ENCODE measurements at regions not wholly inside any gene's neighbourhood (a gene's known extent, or its start where the extent isn't known, plus 50 kb on each side); places are given as distances from the start of the nearest gene placed in this dataset.
"Not testable (repeated sequence)": the region's sequence is repeated elsewhere in the genome, so short reads cannot be mapped to it uniquely, and the experiment has no call there.

GRCh38 chrX:81925812-81926211 lies 723.9 kb downstream of the SH3BGRL start:
- Histone ChIP-seq H3K36me3 (replicated peaks; ENCODE audit: low read depth, low read length) (no peaks in the 10 kb centered on the region), H3K9ac (ENCODE audit: low read length) (no peak overlapping the region), H3K27me3 (ENCODE audit: low read depth, low read length) (no peaks in the 10 kb centered on the region), H2AFZ (ENCODE audit: low read depth, low read length) (no peak overlapping the region), H3K9me3 (ENCODE audit: insufficient read depth, low read length) (no peaks in the 10 kb centered on the region), H3K4me2 (ENCODE audit: low read length) (no peak overlapping the region), H3K4me3 (ENCODE audit: low read length) (no peak overlapping the region), H3K79me2 (ENCODE audit: low read length) (no peaks in the 10 kb centered on the region), H3K4me1 (ENCODE audit: low read length) (no peaks in the 10 kb centered on the region), H3K27ac (ENCODE audit: low read length) (no peak overlapping the region), H4K20me1 (ENCODE audit: insufficient read depth, low read length) (no peaks in the 10 kb centered on the region)
- TF ChIP-seq CTCF (IDR thresholded peaks at IDR 0.05; ENCODE audit: low read depth, low read length) (no peak), EZH2phosphoT487 (IDR thresholded peaks at IDR 0.05; ENCODE audit: low read depth) (no peak)

- not testable (repeated sequence) for H3K36me3 ChIP-seq (replicated peaks; ENCODE audit: low read depth, low read length); H3K4me2 ChIP-seq (ENCODE audit: low read length); H4K20me1 ChIP-seq (ENCODE audit: insufficient read depth, low read length); H3K27me3 ChIP-seq (ENCODE audit: low read depth, low read length); H3K9me3 ChIP-seq (ENCODE audit: insufficient read depth, low read length); H3K4me1 ChIP-seq (ENCODE audit: low read length); H3K79me2 ChIP-seq (ENCODE audit: low read length); H3K4me3 ChIP-seq (ENCODE audit: low read length); H2AFZ ChIP-seq (ENCODE audit: low read depth, low read length); H3K27ac ChIP-seq (ENCODE audit: low read length); H3K9ac ChIP-seq (ENCODE audit: low read length)
These were observed 744.0 kb downstream of the SH3BGRL start for GRCh38 chrX:81945911-81946310.

- Histone ChIP-seq H3K4me1 (ENCODE audit: low read length) (0 out of 2 replicates have a peak, but pooled peaks cover 6% of the 10 kb centered on the region), H3K27ac (ENCODE audit: low read length) (no peak overlapping the region), H4K20me1 (ENCODE audit: insufficient read depth, low read length) (no peaks in the 10 kb centered on the region), H3K4me2 (ENCODE audit: low read length) (no peak overlapping the region), H3K79me2 (ENCODE audit: low read length) (no peaks in the 10 kb centered on the region), H2AFZ (ENCODE audit: low read depth, low read length) (no peak overlapping the region), H3K27me3 (ENCODE audit: low read depth, low read length) (no peaks in the 10 kb centered on the region), H3K9ac (ENCODE audit: low read length) (no peak overlapping the region), H3K4me3 (ENCODE audit: low read length) (no peak overlapping the region), H3K9me3 (ENCODE audit: insufficient read depth, low read length) (no peaks in the 10 kb centered on the region), H3K36me3 (replicated peaks; ENCODE audit: low read depth, low read length) (no peaks in the 10 kb centered on the region)
- TF ChIP-seq CTCF (IDR thresholded peaks at IDR 0.05; ENCODE audit: low read depth, low read length) (no peak), EZH2phosphoT487 (IDR thresholded peaks at IDR 0.05; ENCODE audit: low read depth) (no peak)
These were observed 755.4 kb downstream of the SH3BGRL start for GRCh38 chrX:81957318-81957717.

GRCh38 chrX:81957900-81958545 lies 756.1 kb downstream of the SH3BGRL start:
- Histone ChIP-seq H3K79me2 (ENCODE audit: low read length) (no peaks in the 10 kb centered on the region), H2AFZ (ENCODE audit: low read depth, low read length) (no peak overlapping the region; the same call in 1 of the 2 replicates), H3K36me3 (replicated peaks; ENCODE audit: low read depth, low read length) (no peaks in the 10 kb centered on the region), H3K4me3 (ENCODE audit: low read length) (no peak overlapping the region), H3K4me2 (ENCODE audit: low read length) (0 out of 2 replicates have a peak overlapping the region, but pooled peaks have one; percentile 2), H3K9ac (ENCODE audit: low read length) (no peak overlapping the region), H3K4me1 (ENCODE audit: low read length) (0 out of 2 replicates have a peak, but pooled peaks cover 6% of the 10 kb centered on the region), H3K27me3 (ENCODE audit: low read depth, low read length) (no peaks in the 10 kb centered on the region), H4K20me1 (ENCODE audit: insufficient read depth, low read length) (no peaks in the 10 kb centered on the region), H3K27ac (ENCODE audit: low read length) (no peak overlapping the region), H3K9me3 (ENCODE audit: insufficient read depth, low read length) (no peaks in the 10 kb centered on the region)
- TF ChIP-seq EZH2phosphoT487 (IDR thresholded peaks at IDR 0.05; ENCODE audit: low read depth) (no peak), CTCF (IDR thresholded peaks at IDR 0.05; ENCODE audit: low read depth, low read length) (peak; percentile 72)

Data from OCI-LY3 (cell line).